EH (cell line): ENCODE measurements at regions not wholly inside any gene's neighbourhood (a gene's known extent, or its start where the extent isn't known, plus 50 kb on each side); places are given as distances from the start of the nearest gene placed in this dataset.
A peak's percentile ranks its signal among the peaks of the same experiment; 100 is the strongest.
"Not testable (repeated sequence)": the region's sequence is repeated elsewhere in the genome, so short reads cannot be mapped to it uniquely, and the experiment has no call there.

Experiments used
- DNase-seq: peaks from one replicate; pipeline ENCODE4 v3.0.0-alpha.2; 2015; ENCODE audit warnings: low read depth

DNA sequence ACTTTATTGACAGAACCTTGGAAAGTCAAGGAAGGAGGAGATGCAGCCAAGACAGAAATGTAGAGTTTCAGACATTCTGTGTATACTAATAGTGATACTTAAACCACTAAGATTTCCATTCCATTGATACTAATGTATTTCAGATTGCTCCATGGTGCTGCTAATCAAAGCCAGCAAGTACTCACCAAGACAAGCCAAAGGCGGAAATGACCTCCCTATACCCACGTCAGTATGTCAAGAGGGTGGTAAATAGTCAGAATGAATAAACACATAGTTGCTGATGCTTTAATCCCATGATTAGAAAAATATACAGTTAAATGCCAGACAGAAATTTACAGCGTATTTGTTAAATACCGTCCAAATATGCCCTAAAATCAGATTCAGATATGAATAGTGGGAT, 417.8 kb upstream of the INTU start:
- DNase-seq = no peak

DNA sequence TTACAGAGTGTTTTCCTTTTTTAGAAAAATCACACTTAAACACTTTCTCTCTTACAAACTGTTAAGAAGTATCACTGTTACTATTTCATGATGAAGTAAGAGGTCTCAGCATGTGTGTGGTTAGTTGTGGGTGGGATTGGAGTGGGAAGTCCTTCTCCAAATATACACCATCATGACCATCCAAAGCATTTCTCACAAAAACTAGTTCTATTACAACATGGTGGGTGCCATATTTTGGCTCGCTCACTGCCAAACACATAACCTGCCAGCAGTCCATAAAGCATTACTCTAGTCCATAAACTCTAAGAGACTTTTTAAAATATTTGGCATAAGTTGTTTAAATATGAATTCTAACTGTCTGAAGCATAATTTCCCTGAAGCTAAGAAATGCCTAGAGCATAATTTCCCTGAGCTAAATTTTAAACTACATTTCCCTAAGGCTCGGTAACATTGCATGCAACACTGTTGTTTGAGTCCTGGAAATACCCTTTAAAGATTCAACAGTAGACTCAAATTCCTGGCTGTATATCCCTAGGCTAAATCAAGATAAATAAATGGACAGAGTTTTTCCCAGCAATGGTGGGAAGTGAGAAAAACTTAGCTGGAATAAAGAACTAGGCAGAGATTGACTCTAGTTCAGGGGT, 415.0 kb upstream of the INTU start:
- DNase-seq = no peak

DNA sequence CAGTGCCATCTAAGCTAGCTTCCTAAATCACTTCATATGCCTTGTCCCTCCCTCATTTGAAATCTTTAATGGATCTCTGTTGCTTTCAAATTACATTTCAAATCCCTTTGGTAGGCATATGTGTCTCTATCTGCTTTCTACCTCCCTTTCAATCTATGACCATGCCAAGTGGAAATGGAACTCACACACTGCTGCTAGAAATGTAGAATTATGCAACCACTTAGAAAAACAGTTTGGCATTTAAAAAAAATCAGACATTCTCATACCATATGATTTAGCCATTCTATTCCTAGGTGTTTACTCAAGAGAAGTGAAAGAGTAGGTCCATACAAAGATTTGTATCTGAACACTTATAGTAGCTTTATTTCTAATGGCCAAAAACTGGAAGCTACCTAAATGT, 413.5 kb upstream of the INTU start:
- DNase-seq = no peak

- DNase-seq = no peak
Measured at GRCh38 chr4:127224556-127224955, 408.2 kb upstream of the INTU start.

DNA sequence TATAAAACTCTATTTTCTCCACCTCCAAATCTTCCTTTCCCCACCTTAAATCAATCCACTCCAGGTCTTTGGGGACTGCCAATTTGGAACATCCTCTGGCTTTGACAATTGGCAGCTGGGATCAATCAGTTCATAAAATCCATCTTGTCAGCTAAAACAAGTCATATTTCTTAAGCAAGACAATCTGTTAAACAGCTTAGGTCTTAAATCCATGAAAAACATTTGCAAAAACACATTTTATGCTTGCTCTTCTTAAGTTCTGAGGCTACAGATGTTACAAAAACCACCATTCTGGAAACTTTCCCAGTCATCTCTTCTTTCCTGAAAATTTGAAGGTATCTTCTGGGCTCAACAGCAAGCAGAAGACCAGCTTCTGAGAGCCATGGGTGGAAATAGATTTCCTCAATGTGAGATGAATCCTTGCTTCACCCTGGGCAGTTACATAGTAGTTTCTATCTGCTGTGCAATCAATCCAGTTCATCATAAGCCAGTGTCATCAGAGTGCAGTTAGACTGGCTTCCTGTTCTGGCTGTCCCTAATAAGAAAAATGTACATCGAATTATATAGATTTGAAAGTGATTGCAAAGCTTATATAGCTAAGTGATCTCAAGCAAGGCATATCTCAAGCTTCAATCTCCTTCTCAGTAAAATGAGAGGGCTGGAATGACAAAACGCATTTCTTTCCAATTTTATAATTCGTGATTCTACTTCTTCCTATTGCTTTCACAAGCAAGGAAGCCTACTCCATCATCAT, 402.7 kb upstream of the INTU start:
- no peak for DNase-seq

DNA sequence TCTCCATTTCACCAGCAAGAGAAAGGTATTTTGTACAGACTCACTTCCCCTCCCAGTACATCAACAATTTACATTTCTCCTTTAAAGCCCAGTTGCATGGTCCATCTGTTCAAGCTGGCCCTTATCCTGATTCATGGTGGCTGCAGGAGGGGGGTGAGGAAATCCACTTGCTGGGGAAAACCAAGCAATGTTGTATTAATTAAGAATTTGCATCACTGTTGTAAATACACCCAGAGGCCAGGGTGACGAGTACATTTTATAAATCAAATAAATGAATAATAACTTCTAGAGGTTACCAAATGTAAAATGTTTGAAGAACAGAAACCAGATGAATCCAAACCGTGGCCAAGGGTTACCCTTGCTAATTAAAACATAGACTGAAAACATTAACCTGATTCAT, 395.9 kb upstream of the INTU start:
- no peak for DNase-seq

- DNase-seq = no peak
Measured at GRCh38 chr4:127237581-127237980, 395.2 kb upstream of the INTU start.

GRCh38 chr4:127238956-127239475, 393.7 kb upstream of the INTU start:
- DNase-seq = no peak

DNA sequence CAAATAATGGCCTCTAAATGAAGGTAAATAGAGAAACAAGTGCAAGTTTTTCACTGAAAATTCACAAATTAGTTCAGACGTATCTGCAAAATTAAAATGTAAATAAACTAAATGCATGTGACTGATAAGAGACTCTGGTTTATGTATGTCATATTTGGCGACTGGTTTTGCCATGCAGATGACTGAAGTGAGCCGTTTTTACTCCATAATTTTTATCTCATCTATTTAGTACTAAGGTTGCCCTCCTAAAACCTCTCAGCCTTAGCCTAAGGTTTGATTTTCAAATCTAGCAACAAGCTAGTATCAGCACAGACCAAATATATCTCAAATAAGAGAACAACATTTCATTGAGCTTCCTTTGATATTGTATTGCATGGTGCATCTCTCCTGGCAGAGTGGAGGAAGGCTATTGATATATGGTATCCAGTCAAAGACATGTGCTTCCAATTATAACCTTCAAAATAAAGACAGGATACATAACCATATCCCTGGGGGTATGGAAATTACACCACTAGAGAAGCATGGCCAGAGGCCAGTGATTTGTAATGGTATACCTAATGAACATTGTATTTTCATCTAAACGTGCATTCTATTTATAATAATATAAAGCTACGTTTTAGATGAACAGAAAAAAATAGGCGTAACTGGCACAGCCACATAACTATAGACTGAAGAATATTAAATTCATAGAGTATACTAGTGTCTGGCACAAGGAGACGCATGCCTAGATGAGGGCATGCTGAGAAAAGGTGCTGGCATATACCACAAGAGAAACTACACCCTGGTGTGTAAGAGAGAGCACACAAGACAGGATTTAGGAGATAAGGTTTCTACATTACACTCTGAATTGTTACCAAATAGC, 392.6 kb upstream of the INTU start:
- DNase-seq = no peak

- no peak for DNase-seq
Measured at GRCh38 chr4:127240764-127241105, 392.0 kb upstream of the INTU start.

DNA sequence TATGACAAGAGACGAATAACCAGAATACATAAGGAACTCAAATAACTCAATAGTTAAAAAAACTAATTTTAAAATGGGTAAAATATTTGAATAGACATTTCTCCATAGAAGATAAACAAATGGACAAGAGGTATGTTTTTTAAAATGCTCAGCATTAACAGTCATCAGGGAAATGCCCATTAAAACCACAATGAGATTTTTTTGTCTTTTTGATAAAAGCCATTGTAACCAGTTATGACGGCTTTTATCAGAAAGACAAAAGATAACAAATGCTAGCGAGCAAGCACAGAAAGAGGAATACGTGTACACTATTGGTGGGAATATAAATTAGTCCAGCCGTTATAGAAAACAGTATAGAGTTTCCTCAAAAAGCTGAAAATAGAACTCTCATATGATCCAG, 388.2 kb upstream of the INTU start:
- DNase-seq = no peak

DNA sequence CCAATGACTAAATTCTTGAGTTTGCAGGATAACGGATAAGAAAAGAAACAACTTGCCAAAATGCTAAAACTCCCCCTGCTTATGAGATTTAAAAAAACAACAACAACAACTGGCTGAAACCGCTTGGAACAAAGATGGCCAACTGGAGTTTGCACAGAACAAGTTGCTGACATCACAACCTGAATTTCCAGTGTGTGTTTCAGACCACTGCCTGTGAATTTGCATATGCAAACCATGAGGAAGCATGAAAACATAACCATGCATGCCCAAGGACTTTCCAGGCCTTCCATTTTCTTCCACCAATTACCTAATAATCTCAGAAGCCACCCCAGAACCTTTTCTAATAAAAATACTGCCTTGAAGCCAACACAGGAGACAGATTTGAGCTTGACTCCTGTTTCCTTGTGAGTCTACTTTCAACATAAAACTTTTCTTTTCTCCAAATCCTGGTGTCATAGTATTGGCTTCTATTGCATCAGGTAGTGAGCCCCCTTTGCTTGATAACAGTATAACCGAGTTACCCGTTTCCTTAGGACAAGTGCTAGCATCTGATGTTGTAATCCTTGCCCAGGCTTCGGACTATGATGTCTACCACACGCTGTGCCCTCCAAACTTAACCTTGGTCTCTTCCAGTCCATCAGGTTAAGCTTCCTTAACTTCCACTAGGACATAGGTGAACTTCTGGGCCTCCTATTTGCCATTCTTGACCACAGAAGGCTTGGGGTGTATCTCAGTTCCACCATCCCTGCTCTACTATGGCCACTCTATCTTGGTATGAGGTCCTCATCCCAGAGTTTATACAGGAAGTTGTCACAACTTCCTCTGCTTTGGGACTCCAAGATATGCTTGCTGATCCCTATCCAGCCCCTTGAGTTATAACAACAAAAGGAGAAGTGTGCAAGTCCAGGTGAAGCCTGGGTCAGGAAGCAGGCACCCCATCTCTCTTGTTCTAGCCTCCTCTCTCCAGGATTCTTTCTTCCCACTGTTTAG, 385.5 kb upstream of the INTU start:
- DNase-seq = no peak

DNA sequence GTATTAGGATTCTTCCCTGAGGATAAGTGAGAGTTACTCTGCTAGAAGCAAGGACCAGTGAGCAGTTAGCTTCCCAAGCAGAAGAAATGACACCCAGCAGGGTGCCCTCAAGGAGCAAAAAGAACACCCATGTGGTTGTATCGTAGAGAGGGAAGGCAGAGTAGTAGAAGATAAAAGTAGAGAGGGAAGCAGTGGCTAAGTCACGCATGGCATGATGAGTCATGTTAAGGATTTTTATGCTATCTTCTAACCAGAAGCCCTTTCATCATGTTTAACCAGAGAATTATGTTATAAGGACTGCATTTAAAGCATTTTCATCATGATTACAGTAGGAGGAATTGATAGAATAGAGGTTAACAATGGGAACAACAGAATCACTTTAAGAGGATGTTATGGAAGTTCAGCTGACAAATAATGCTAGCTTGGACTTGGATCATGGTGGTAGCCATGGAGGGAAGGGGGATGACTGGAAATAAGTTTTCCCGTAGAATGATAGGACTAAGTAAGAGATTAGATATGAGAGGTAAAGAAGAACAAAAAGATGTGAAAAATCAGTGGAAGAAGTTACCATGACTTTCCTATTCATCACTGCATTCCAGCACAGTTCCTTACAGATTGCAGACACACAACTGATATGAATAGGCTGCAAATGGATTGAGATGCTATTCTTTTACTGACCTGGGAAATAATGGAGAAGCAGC, 383.5 kb upstream of the INTU start:
- DNase-seq = peak; percentile 46

DNA sequence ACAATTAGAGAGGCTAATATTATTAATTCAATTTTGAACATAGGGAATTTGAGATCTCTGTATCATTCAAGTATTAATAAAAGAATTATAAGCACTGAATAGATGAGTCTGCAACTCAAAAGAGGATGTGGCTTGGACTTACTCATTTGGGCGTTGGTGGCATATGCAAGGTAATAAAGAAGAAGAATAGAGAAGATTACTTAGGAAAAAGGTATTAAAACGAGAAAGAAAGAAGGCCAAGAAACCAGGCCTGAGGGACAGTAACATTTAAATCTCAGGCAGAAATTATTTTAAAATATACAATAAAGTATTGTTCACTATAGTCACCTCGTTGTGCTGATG, 383.0 kb upstream of the INTU start:
- DNase-seq = no peak

- DNase-seq = no peak
Measured at GRCh38 chr4:127250577-127250976, 382.2 kb upstream of the INTU start.

DNA sequence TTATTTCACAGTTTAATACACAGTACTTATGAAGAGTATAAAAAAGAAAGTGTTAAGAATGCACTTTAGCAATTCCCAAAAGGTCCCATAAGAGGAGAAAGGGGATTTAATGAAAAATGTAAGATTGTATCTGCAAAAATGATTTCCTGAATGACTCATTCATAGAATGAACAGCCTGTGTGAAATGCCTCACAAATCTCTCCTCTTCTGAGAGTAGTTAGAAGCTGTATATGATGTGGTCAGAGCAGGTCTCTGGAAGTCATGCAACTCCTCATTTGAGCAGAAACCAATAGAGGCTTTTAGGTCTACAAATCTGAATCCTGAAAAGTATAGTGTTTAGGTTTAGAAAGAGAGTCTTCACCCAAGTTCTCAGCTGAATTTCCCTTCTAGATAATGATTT, 381.3 kb upstream of the INTU start:
- peak; percentile 34 for DNase-seq

DNA sequence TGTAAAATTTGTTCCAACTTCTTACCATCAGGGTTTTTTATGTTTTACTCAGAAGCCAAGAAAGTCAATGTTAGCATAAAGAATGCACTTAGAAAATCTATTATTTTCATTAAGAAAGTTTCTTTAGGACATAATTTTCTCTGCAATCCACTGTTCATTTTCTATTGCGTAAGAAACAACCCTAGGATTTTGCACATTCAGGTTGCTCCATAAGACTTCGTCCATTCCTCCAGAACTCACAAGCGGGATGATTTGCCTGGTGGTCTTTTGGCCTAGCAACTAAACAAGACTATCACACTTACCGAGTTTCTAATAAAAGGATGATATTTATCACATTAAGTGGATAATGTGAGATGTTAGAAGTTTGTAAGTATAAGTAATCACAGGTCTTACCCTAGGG, 376.3 kb upstream of the INTU start:
- DNase-seq = no peak

DNA sequence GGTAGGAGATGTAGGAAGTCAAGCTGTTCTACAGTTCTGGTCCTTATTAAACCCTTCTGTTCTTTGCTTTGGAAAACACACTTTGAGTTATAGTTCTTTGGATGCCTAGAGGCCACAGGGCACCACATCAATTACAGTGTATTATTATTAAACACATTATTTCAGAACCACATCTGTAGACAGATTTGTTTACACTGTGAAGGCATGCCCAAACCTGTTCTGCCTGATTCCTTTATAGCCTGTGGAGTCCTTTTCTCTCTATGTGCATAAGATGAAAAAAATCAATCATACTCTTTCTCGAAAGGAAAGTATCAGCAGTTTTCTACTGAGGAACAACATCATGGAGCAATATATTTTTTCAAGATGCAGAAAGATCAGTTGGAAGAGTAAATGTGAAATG, 371.3 kb upstream of the INTU start:
- DNase-seq = no peak

GRCh38 chr4:127268367-127268766, 364.4 kb upstream of the INTU start:
- DNase-seq = no peak

- not testable (repeated sequence) for DNase-seq
Measured at GRCh38 chr4:127277023-127277422, 355.7 kb upstream of the INTU start.

DNA sequence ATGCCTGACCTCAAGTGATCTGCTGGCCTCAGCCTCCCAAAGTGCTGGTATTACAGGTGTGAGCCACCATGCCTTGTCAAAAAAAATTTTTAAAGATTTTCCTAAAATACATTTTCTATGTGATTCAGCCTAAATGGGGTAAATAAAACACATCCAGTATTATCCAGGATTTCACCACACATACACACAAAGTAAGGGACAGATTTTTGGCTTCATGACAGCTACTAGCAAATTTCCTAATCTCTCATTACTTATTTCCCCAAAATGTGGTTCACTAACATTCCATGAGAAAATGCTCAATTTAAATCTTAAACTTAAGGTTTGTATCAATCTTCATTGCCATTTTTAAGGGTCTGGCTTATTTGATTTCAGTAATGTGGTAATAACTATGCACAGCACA, 348.5 kb upstream of the INTU start:
- no peak for DNase-seq
